DMS 273 (cell line): ENCODE measurements at regions not wholly inside any gene's neighbourhood (a gene's known extent, or its start where the extent isn't known, plus 50 kb on each side); places are given as distances from the start of the nearest gene placed in this dataset.

Experiments
- DNase-seq: peaks from one replicate; lab custom pipeline; 2025; ENCODE audit not compliant: unreplicated experiment; lab: John Stamatoyannopoulos, UW

DNA sequence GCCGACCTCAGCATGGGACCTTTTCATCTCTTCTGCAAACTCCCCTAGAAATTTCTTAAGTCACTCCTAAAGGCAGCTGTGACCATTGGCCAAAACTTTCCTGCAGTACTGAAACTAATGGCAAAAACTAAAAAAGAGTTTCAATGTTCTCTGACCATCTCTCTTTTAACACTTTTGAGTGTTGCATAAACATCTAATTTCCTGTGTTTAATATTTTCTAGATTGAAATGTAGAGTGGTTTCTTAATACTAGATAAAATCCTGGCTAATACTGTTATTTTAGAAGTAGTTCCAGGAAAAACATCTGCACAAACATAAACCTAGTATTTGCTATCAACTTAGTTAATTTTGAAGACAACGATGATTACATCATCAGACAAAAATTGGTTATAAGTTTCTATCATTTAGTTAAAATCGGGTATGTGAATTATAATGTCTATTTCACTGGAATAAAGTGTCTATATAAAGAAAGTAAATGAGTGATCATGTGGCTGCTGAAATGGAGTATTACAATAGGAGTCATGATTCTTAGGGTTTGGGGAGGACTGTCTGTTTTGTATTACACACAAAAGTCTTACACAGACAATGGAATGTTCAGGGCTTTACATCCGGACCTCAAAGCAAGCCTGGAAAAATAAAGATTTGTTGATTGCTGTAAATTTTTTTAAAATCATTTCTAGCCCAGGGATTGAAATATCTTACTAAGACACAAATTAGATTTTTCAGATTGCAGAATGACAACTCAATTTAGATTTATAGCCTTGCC is 1323.4 kb downstream of the C4orf33 start:
- no peak for DNase-seq

DNA sequence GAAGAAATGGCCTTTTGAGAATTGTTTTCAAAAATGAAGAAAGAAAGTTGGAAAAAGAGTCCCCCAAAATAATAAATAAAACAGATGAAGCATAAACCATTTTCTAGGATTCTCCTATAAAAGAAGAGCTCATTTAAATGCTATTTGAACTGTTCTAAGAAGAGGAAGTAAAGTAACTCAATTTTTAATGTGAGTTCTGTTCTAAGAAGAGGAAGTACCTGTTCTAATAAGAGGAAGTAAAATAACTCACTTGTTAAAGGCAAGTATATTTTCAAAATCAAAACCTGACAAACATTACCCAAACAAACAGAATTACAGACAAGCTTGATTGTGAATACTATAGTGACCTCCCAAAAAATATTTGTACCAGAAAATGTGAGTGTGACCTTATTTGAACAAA is 1326.3 kb downstream of the C4orf33 start:
- DNase-seq, result no peak

DNA sequence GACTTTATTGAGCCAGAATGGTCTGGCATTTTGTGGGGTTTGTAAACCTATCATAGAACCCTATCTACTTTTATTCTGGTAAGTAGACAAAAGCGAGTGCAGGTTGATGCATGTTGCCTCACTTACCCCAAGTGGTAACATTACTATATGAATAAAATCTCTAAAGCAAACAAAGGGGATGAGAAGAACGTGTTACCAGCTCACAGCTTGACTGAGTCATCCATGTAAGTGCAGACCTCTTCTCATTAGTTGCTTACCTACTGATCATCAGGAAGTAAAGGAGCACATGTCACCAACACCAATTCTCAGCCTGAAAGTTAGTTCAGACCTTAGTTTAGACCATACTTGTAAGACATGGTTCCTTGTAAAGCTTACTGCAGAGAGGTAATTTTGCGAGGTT is 1328.3 kb downstream of the C4orf33 start:
- no peak for DNase-seq

DNA sequence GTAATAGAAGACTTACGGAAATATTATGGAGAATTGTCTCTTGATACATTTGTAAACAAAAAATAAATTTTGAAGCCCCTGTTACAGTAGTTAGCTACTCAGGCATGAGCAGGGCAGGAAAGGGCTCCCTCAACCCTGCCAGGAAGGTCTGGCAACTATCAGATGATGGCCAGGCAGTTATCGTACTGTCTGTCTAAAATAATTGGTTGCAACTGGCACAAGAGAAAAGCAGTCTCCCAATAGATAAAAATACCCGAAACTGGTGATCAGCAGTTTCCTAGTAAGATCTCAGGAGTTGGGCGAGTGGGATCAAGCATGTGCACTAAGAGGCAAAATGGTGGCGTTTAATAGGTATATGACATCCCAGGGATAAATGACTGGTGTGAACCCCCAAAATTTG is 1336.3 kb downstream of the C4orf33 start:
- no peak for DNase-seq

DNA sequence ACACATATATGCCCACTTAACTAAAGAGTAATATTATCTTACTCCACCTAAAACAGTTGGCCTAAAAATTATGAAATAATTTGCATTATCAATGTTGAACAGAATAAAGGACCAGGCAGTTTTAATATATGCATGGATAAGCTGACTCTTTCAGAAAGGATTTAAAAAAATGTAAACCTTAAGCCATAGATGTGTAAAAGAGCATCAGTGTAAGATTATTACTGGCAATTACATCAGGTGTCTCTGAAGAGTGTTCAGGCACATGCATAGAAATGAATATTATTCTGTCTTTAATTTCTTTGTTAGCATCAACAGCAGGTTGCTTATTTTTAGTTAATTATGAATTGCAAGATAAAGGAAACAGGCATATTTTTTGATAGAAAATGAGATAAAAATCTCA is 1353.8 kb downstream of the C4orf33 start:
- no peak for DNase-seq

DNA sequence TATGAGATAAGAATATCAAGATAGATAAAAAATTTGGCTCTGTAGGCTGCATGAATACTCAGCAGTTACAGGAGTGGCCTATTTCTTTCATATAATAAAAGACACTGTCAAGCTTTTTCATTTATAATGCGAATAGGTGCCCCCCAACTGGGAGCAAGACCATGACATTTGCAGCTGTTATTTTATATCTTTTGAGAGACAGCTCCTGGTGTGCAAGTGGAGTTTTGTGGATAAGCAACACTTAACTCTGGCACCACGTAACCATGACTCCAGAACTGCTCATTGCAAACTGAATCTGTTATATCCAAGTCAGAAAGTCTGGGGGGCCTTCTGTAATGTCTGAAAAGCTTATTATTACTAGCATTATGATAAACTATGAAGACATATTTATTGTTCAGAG is 1372.4 kb downstream of the C4orf33 start:
- DNase-seq, result no peak

DNA sequence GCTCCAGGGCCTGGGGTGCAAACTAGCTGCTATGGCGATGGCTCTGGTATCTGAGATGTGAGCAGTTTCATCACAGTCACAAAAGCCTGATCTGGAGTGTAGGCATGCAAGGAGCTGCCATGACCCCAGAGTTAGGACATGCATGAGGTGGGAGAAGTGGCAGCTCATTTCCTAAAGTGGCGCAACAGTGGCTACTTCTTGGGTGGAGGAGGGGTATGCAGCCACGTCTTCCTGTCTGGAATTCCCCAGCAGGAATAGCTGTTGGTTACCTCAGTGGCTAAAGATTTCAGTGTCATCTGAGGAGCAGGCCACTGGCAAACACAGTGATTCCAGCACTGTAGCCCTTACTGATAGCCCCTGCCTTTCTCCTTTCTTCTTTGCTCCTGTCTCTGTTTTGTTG is 1382.5 kb downstream of the C4orf33 start:
- no peak for DNase-seq

DNA sequence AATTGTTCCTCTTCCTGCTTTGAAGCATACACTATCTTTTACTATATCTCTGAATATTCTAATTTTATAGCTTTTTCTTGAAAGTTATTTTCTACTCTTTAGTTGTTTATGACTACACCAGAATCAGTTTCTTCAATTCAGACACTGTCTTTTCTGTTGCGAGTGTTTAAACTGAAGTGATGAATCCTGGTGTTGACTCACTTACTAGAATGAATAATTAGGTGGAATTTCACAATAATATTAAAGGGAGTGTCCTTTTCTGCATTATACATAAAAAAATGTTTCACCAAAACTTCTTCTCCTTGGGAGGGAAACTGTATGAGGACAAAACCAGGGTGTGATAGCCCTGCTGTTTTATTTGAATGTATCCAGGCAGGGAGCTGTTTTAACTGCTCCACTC is 1383.1 kb downstream of the C4orf33 start:
- no peak for DNase-seq

DNA sequence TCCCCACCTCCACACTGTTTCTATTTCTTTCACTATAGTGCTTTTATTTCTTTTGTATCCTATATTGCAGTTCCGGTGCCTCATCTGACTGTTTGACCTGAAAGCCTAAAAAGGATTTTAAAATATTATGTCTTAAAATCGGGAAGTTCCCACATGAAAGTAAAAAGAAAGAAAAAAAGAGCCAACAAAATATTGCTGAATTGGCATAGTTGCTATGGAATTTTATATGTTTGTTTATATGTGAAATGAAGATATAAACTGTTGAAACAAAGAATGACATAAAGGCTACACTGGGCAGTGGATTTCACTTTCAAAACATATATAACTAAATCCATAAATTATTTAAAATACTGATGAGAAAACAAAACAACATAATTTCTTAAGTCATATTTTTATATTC is 1383.7 kb downstream of the C4orf33 start:
- no peak for DNase-seq

DNA sequence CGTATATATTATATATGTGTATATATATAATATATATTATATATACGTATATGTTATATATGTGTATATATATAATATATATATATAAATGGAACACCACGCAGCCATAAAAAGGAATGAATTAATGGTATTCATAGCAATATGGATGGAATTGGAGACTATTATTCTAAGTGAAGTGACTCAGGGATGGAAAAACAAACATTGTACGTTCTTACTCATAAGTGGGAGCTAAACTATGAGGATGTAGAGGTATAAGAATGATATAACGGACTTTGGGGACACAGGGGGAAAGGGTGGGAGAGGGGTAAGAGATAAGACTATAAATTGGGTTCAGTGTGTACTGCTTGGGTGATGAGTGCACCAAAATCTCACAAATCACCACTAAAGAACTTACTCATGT is 1388.9 kb downstream of the C4orf33 start:
- no peak for DNase-seq

DNA sequence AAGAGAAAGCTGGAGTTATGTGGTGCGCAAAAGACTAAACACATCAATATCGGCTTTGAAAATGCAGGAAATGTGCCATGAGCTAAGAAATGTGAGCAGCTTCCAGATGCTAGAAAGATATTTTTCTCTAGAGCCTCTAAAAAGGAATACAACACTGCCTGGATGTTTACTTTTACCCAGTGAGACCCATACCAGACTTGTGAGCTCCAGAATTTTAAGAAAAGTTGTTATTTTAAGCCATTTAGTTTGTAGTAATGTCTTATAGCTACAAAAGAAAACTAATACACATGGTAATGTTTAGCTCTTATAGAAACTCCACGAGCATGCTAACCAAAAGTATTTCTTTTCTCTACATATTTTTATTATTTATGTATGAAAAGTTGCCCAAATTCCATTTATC is 1389.4 kb downstream of the C4orf33 start:
- DNase-seq, result no peak

DNA sequence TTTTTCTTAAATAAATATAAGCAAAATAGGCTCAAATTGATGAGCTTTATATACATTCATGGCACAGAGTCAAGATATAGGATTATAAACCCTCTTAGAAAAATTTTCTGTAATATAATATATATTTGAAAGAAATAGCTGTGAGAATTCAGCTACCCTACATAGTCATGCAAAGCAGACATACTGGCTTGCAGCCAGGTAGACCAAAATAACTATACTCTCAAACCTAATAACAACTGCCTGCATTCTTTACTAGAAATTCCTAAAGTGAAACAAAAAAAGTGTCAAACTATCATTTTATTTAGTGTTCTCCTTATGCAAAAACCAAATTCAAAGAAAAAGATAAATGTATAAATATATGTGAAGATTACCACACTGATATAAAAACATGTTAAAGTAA is 1390.2 kb downstream of the C4orf33 start:
- no peak for DNase-seq

DNA sequence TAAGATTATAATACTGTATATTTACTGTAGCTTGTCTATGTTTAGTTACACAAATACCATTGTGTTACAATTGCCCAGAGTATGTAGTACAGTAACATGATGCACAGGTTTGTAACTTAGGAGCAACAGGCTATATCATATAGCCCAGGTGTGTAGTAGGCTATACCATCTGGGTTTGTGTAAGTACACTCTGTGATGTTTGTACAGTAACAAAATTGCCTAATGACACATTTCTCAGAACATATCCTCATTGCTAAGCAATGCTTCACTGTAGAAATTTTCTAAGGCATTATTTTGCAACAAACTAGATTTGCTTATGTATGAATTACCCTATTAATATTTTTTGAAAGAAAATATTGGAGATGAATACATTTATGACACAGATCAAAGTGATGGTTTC is 1390.9 kb downstream of the C4orf33 start:
- DNase-seq, result no peak

DNA sequence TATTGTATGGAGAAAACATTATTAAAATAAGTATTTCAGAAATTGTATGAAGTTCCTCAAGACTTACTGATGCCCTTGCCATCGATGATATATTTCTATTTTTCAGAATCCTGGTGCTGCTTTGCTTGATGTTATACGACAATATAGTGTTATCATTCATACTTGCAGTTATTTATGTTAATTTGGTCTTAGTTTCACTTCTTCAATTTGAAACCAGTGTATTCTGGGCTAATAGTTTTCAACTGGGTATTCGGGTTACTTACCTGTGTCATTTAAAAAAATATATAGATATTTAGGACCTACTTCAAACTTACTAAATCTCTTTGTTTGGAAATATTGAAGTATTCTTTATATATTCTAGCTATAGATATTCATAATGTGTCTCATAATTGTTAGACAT is 1414.7 kb downstream of the C4orf33 start:
- no peak for DNase-seq

DNA sequence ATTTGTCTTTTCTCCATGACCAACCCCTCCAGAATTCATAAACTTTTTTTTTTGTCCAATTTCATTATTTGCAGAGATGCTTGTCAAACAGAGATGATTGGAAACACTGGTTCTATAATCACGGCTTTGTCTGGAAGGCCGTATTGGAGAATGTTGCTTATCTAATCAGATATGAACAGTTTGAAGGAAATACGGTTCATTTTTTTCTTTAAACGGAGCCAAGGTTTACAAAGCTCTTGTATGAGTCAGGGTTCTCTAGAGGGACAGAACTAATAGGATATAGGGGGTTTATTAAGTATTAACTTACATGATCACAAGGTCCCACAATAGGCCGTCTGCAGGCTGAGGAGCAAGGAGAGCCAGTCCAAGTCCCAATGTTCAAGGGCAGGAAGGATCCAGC is 1415.8 kb downstream of the C4orf33 start:
- DNase-seq, result no peak

DNA sequence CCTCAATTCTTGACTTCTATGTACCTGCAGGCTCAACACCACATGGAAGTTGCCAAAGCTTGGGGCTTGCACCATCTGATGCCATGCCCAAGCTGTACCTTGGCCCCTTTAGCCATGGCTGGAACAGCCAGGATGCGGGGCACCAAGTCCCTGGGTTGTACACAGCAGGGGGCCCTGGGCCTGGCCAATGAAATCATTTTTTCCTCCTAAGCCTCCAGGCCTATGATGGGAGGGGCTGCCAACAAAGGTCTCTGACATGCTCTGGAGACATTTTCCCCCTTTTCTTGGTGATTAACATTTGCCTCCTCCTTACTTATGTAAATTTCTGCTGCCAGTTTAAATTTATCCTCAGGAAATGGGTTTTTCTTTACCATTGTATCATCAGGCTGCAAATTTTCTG is 1428.1 kb downstream of the C4orf33 start:
- DNase-seq, result no peak

DNA sequence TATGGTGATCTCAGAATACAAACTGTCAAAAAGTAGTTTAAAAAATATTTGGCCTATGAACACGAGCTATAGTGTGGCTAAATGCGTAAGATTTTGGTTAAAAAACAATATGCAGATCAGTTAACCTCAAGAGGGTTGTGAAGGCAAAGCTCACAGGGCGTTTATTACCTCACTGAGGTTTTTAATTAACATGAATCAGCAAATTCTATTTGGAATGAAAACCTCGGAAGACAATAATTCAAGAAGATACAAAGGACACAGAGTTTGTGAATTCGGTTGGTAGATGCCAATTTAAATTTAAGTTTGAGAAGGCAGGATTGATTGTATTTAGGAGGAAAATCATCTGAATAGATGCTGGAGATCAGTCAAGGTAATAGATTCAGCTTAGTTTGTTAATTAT is 1434.6 kb downstream of the C4orf33 start:
- DNase-seq, result no peak

DNA sequence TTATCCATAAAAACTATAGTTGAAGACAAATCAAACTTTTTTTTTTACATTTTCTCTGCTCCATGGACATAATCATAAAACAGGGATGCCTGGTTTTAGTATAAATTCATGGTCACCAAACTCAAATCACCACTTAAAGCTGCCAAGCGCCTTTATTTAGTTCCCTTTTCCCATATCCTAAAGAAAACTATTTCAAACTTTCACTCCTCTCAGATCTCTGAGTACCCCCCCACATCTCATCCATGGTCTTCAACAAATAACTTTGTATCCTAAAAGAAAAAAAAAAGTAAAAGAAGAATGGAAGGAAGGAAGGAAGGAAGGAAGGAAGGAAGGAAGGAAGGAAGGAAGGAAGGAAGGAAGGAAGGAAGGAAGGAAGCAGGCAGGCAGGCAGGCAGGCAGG is 1438.7 kb downstream of the C4orf33 start:
- DNase-seq, result no peak

DNA sequence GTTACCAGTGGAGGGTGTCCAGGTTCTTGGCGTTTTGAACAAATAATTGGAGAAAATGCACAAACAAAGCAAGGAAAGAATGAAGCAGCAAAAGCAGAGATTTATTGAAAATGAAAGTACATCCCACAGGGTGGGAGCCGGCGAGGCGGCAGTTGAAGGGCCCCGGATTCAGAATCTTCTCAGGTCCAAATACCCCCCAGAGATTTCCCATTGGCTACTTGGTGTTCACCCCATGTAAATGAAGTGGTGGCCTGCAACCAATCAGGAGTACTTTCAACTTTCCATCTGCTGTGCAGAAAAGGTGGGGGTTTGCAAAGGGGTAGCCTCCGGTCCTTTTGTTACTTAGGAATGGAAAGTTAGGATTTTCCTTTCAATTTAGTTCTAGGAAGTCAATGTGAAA is 1447.0 kb downstream of the C4orf33 start:
- no peak for DNase-seq

DNA sequence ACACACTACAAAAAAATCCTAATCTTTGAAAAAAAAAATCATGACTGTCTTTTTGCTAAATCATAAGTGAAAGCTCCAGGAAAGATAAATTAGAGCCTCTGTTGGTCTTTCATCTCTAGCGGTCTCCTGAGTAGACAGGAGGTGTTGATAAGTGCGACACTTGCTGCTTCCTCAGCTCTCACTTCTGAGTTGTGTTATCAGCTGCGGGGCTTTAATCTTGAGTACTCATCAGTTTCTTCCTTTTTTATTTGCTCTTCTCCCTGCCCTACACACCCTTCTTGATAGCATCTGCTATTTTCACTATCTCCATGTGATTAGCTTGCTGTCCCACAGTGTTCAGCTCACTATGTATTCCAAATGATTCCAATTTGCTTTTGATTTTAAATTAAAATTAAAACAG is 1449.2 kb downstream of the C4orf33 start:
- DNase-seq, result no peak

DNA sequence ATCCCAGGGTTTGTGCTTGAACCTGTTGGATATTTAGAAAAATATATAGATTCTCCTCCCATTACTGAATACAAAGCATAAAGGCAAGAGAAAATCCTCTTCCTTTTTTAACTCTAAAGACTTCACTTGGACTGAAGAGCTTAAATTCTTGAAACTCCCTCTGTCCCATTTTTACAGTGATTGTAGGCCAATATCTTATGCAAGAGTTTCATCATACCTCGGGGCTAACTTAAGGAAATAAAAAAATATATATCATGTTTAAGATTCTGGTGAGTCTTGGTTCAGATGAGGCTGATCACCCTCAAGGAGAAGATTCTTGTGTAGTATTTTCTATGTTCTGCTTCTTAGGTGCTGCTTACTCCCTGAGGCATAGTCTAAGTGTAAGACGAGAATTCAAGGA is 1449.6 kb downstream of the C4orf33 start:
- DNase-seq, result no peak

DNA sequence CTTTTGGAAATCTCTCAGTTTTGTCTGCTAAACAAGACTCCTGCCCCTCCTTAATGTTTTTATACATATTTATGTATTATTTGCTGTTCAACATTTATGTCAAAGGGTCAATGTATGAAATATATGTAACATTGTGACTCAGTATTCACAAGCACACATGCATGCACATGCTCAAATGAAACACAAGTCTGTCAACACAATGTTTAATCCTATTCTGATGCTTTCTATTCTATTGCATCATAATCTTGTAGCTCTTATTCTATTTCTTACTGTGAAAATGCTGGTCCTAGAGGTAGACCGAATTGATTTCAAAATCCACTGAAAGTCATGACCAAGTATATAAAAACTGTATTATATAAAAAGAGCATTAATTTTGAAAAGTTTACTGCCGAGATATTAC is 1463.3 kb downstream of the C4orf33 start:
- no peak for DNase-seq

DNA sequence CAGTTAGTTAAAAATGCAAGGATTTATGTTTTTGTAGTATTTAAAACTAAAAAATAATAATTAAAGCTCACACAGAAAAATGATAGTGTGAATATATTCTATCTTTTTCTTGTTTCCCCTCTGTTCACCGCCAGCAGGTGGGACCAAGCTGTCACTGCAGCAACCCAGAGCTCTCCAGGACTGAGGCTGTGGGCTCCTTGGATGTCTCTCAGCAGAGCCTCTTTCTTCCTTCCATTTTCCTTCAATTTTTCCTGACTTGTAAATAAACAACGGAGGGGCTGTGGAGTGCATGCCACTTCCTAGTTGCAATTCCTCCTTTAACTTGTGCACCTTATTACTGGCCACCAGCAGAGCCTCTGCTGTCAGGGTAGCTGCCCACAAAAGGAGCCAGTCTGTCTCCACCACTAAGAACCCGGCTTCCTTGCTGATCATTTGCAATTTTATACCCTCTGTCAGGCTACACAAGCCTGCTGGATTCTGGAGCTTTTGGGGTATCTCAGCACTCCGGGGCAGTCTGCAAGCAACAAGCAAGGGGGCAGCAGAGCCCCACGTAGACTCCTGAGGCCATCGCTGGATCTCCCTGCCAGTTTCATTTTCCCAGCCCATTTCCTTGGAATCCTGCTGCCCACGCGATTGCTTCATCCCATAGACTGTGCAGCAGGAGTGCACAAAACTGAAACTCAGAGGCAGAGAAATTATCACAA is 1467.4 kb downstream of the C4orf33 start:
- DNase-seq, result peak; percentile 77
